Trophoblast cell (in vitro differentiated cells and primary cell): ENCODE measurements at regions not wholly inside any gene's neighbourhood (a gene's known extent, or its start where the extent isn't known, plus 50 kb on each side); places are given as distances from the start of the nearest gene placed in this dataset.

ENCODE experiments used
- DNase-seq, 2 donors: peaks; one replicate each; pipeline ENCODE4 v3.0.0-alpha.2; 2016
- H2AFZ ChIP-seq: 2 replicates; pipeline ENCODE4 v1.6.1; 2013; ENCODE audit warnings: low read length, moderate library complexity, mild to moderate bottlenecking; ENCODE audit not compliant: insufficient read depth, poor library complexity
- H2AK5ac ChIP-seq: 2 replicates; pipeline ENCODE4 v1.6.1; 2013; ENCODE audit warnings: mild to moderate bottlenecking, low read length
- H2BK120ac ChIP-seq: 2 replicates; pipeline ENCODE4 v1.6.1; 2013; ENCODE audit warnings: low read length, mild to moderate bottlenecking, moderate library complexity; ENCODE audit not compliant: insufficient read depth, poor library complexity
- H2BK12ac ChIP-seq: 2 replicates; pipeline ENCODE4 v1.6.1; 2013; ENCODE audit warnings: mild to moderate bottlenecking, low read length, moderate library complexity
- H2BK5ac ChIP-seq: 2 replicates; pipeline ENCODE4 v1.6.1; 2013; ENCODE audit warnings: low read length, low read depth, moderate library complexity, mild to moderate bottlenecking; ENCODE audit not compliant: poor library complexity
- H3K14ac ChIP-seq: 2 replicates; pipeline ENCODE4 v1.6.1; 2013; ENCODE audit warnings: mild to moderate bottlenecking, low read length
- H3K18ac ChIP-seq: 2 replicates; pipeline ENCODE4 v1.6.1; 2013; ENCODE audit warnings: mild to moderate bottlenecking, low read length
- H3K23ac ChIP-seq: 2 replicates; pipeline ENCODE4 v1.6.1; 2013; ENCODE audit warnings: low read length
- H3K27ac ChIP-seq: 2 replicates; pipeline ENCODE4 v1.5.1; 2013; ENCODE audit warnings: low read depth, mild to moderate bottlenecking, inconsistent platforms, low read length, moderate library complexity
- H3K27me3 ChIP-seq: 2 replicates; pipeline ENCODE4 v1.6.1; 2013; ENCODE audit warnings: inconsistent platforms, mild to moderate bottlenecking, low read length, moderate library complexity; ENCODE audit not compliant: insufficient read depth
- H3K36me3 ChIP-seq, 2 experiments: 1 replicate in 1 of 2; 2 replicates in 1 of 2; pipeline ENCODE4 v1.6.1; 2013; ENCODE audit warnings: low read length in 2 of 2, mild to moderate bottlenecking in 2 of 2, moderate library complexity in 1 of 2; ENCODE audit not compliant: insufficient read depth in 2 of 2, control insufficient read depth in 1 of 2
- H3K4ac ChIP-seq: 2 replicates; pipeline ENCODE4 v1.6.1; 2013; ENCODE audit warnings: low read depth, mild to moderate bottlenecking, low read length, moderate library complexity
- H3K4me1 ChIP-seq, 2 experiments: 1 replicate in 1 of 2; 2 replicates in 1 of 2; pipeline ENCODE4 v1.6.1; 2013; ENCODE audit warnings: low read length in 2 of 2, mild to moderate bottlenecking in 2 of 2, moderate library complexity in 1 of 2; ENCODE audit not compliant: insufficient read depth in 2 of 2, control insufficient read depth in 1 of 2
- H3K4me2 ChIP-seq: 2 replicates; pipeline ENCODE4 v1.6.1; 2013; ENCODE audit warnings: inconsistent platforms, mild to moderate bottlenecking, low read length, moderate library complexity
- H3K4me3 ChIP-seq: 2 replicates; pipeline ENCODE4 v1.5.1; 2013; ENCODE audit warnings: mild to moderate bottlenecking, low read depth, low read length, inconsistent platforms
- H3K79me1 ChIP-seq: one replicate; pipeline ENCODE4 v1.6.1; 2013; ENCODE audit warnings: low read length
- H3K79me2 ChIP-seq: 2 replicates; pipeline ENCODE4 v1.6.1; 2013; ENCODE audit warnings: low read length, mild to moderate bottlenecking; ENCODE audit not compliant: control insufficient read depth, insufficient read depth, poor library complexity
- H3K9ac ChIP-seq: 2 replicates; pipeline ENCODE4 v1.6.1; 2013; ENCODE audit warnings: mild to moderate bottlenecking, low read length
- H3K9me3 ChIP-seq: 2 replicates; pipeline ENCODE4 v1.6.1; 2013; ENCODE audit warnings: low read depth, mild to moderate bottlenecking, control low read depth, inconsistent platforms, low read length; ENCODE audit not compliant: insufficient read depth
- H4K12ac ChIP-seq: 2 replicates; pipeline ENCODE4 v1.6.1; 2013; ENCODE audit warnings: low read depth, mild to moderate bottlenecking, low read length, moderate library complexity
- H4K8ac ChIP-seq: 2 replicates; pipeline ENCODE4 v1.6.1; 2013; ENCODE audit warnings: low read depth, mild to moderate bottlenecking, low read length, moderate library complexity
- H4K91ac ChIP-seq: one replicate; pipeline ENCODE4 v1.6.1; 2013; ENCODE audit warnings: low read depth, mild to moderate bottlenecking, low read length, moderate library complexity
- WGBS: extraction: QIAGEN DNeasy Blood & Tissue Kit; methylation state at CpG from one replicate; pipeline ENCODE4 v1.1.7; 2013; ENCODE audit warnings: missing lambda C conversion rate; ENCODE audit not compliant: insufficient read length, insufficient coverage; ENCODE audit errors: extremely low coverage; 5-methylcytosine and 5-hydroxymethylcytosine counted together

- H3K9ac ChIP-seq: no peak overlapping the region
- no peak overlapping the region for H2BK120ac ChIP-seq
- H3K9me3 ChIP-seq: no peaks in the 10 kb centered on the region
Measured at GRCh38 chr6:139625998-139626975, 251.8 kb upstream of the CITED2 start.

GRCh38 chr6:139625081-139625939 is 250.9 kb upstream of the CITED2 start:
- no peak overlapping the region for H3K9ac ChIP-seq
- H3K14ac ChIP-seq: no peak overlapping the region
- H2BK5ac ChIP-seq: no peak overlapping the region
- no peak overlapping the region for H3K4me3 ChIP-seq
- H2BK120ac ChIP-seq: no peak overlapping the region
- H3K27me3 ChIP-seq: no peaks in the 10 kb centered on the region
- H3K9me3 ChIP-seq: no peaks in the 10 kb centered on the region
- H3K27ac ChIP-seq: no peak overlapping the region
- no peaks in the 10 kb centered on the region for H3K79me2 ChIP-seq
- no peak overlapping the region for H3K18ac ChIP-seq
- no peak overlapping the region for H3K23ac ChIP-seq
- no peaks in the 10 kb centered on the region for H3K79me1 ChIP-seq
- H2AFZ ChIP-seq: no peak overlapping the region
- no peak overlapping the region for H3K4me2 ChIP-seq
- DNase-seq: no peak
- H3K36me3 ChIP-seq: no peaks in the 10 kb centered on the region
- H4K8ac ChIP-seq: no peak overlapping the region
- no peak overlapping the region for H4K12ac ChIP-seq
- no peak overlapping the region for H2BK12ac ChIP-seq
- H4K91ac ChIP-seq: no peak overlapping the region
- no peak overlapping the region for H3K4ac ChIP-seq
- H3K4me1 ChIP-seq: no peaks in the 10 kb centered on the region
- no CpG with 5 or more reads among the region's 6 CpGs for WGBS
- H2AK5ac ChIP-seq: no peak overlapping the region

More at GRCh38 chr6:139625998-139626975, 251.8 kb upstream of the CITED2 start:
- H4K12ac ChIP-seq: no peak overlapping the region
- no peak overlapping the region for H3K4me2 ChIP-seq
- H4K91ac ChIP-seq: no peak overlapping the region
- no peak overlapping the region for H3K14ac ChIP-seq
- H4K8ac ChIP-seq: no peak overlapping the region
- DNase-seq: peak in 1 of 2 donors; percentile 46
- no peaks in the 10 kb centered on the region for H3K36me3 ChIP-seq
- no peaks in the 10 kb centered on the region for H3K4me1 ChIP-seq
- H3K27me3 ChIP-seq: no peaks in the 10 kb centered on the region
- H3K4me3 ChIP-seq: no peak overlapping the region
- no peak overlapping the region for H3K27ac ChIP-seq
- H3K23ac ChIP-seq: no peak overlapping the region
- no peak overlapping the region for H2BK5ac ChIP-seq
- H2BK12ac ChIP-seq: no peak overlapping the region
- no peaks in the 10 kb centered on the region for H3K79me2 ChIP-seq
- H2AFZ ChIP-seq: no peak overlapping the region
- WGBS: no CpG with 5 or more reads among the region's 5 CpGs
- H3K18ac ChIP-seq: no peak overlapping the region
- H2AK5ac ChIP-seq: no peak overlapping the region
- H3K4ac ChIP-seq: no peak overlapping the region
- H3K79me1 ChIP-seq: no peaks in the 10 kb centered on the region

GRCh38 chr6:139623372-139623771 is 248.9 kb upstream of the CITED2 start:
- WGBS: no CpG with 5 or more reads among the region's 4 CpGs
- Histone ChIP-seq H2BK120ac (no peak overlapping the region), H4K8ac (no peak overlapping the region), H3K9me3 (no peaks in the 10 kb centered on the region), H2BK5ac (no peak overlapping the region), H3K79me2 (no peaks in the 10 kb centered on the region), H3K4me1 (no peaks in the 10 kb centered on the region), H3K79me1 (no peaks in the 10 kb centered on the region), H2AFZ (no peak overlapping the region), H3K36me3 (no peaks in the 10 kb centered on the region), H2AK5ac (no peak overlapping the region), H3K23ac (no peak overlapping the region), H3K27me3 (no peaks in the 10 kb centered on the region), H4K91ac (no peak overlapping the region), H3K4me3 (no peak overlapping the region), H3K9ac (no peak overlapping the region), H4K12ac (no peak overlapping the region), H3K4ac (no peak overlapping the region), H3K4me2 (no peak overlapping the region), H2BK12ac (no peak overlapping the region), H3K18ac (no peak overlapping the region), H3K14ac (no peak overlapping the region), H3K27ac (no peak overlapping the region)
- no peak for DNase-seq

GRCh38 chr6:139613496-139613895 is 239.0 kb upstream of the CITED2 start:
- Histone ChIP-seq H3K79me2 (no peaks in the 10 kb centered on the region), H3K27ac (no peak overlapping the region), H2BK12ac (no peak overlapping the region), H2BK120ac (no peak overlapping the region), H3K18ac (no peak overlapping the region), H3K4me2 (no peak overlapping the region), H2BK5ac (no peak overlapping the region), H4K8ac (no peak overlapping the region), H3K4me3 (no peak overlapping the region), H2AK5ac (no peak overlapping the region), H3K14ac (no peak overlapping the region), H3K27me3 (no peaks in the 10 kb centered on the region), H3K9me3 (no peaks in the 10 kb centered on the region), H3K79me1 (no peaks in the 10 kb centered on the region), H3K23ac (no peak overlapping the region), H3K9ac (no peak overlapping the region), H2AFZ (no peak overlapping the region), H3K4me1 (no peaks in the 10 kb centered on the region), H4K12ac (no peak overlapping the region), H3K4ac (no peak overlapping the region), H4K91ac (no peak overlapping the region), H3K36me3 (no peaks in the 10 kb centered on the region)
- no peak for DNase-seq
- no CpG with 5 or more reads among the region's 1 CpG for WGBS
